ENCODE measurements at regions not wholly inside any gene's neighbourhood (a gene's known extent, or its start where the extent isn't known, plus 50 kb on each side); places are given as distances from the start of the nearest gene placed in this dataset.

GRCh38 chr5:152007653-152008335 lies 83.1 kb upstream of the GLRA1 start:
- TF ChIP-seq CTCF (IDR thresholded peaks at IDR 0.05), result no peak
- no peak for TF ChIP-seq POLR2A (IDR thresholded peaks at IDR 0.05)

All from thyroid gland (tissue), 4 donors.